ENCODE measurements at regions not wholly inside any gene's neighbourhood (a gene's known extent, or its start where the extent isn't known, plus 50 kb on each side); places are given as distances from the start of the nearest gene placed in this dataset.
"Not testable (repeated sequence)": the region's sequence is repeated elsewhere in the genome, so short reads cannot be mapped to it uniquely, and the experiment has no call there.

GRCh38 chr13:50744116-50744660, 99.3 kb downstream of the DLEU7 start:
- H3K4me3 ChIP-seq = no peak overlapping the region
- no peak for ATAC-seq
- no peaks in the 10 kb centered on the region for H3K36me3 ChIP-seq
- no peaks in the 10 kb centered on the region for H3K4me1 ChIP-seq
- TF ChIP-seq, protein P1, sequence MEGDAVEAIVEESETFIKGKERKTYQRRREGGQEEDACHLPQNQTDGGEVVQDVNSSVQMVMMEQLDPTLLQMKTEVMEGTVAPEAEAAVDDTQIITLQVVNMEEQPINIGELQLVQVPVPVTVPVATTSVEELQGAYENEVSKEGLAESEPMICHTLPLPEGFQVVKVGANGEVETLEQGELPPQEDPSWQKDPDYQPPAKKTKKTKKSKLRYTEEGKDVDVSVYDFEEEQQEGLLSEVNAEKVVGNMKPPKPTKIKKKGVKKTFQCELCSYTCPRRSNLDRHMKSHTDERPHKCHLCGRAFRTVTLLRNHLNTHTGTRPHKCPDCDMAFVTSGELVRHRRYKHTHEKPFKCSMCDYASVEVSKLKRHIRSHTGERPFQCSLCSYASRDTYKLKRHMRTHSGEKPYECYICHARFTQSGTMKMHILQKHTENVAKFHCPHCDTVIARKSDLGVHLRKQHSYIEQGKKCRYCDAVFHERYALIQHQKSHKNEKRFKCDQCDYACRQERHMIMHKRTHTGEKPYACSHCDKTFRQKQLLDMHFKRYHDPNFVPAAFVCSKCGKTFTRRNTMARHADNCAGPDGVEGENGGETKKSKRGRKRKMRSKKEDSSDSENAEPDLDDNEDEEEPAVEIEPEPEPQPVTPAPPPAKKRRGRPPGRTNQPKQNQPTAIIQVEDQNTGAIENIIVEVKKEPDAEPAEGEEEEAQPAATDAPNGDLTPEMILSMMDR (IDR thresholded peaks at IDR 0.05) = no peak
- H3K9me3 ChIP-seq = peaks cover 0 to 8% (median 0%) of the 10 kb centered on the region in 11 donors
- intact Hi-C loops (cut with DNase I) = no loop called here
- DNase-seq = no peak
- no peaks in the 10 kb centered on the region for H3K27me3 ChIP-seq
- 93 to 97% methylated on average over 6 of the region's 6 CpGs for WGBS, 2 donors
- H3K27ac ChIP-seq = no peak overlapping the region

DNA sequence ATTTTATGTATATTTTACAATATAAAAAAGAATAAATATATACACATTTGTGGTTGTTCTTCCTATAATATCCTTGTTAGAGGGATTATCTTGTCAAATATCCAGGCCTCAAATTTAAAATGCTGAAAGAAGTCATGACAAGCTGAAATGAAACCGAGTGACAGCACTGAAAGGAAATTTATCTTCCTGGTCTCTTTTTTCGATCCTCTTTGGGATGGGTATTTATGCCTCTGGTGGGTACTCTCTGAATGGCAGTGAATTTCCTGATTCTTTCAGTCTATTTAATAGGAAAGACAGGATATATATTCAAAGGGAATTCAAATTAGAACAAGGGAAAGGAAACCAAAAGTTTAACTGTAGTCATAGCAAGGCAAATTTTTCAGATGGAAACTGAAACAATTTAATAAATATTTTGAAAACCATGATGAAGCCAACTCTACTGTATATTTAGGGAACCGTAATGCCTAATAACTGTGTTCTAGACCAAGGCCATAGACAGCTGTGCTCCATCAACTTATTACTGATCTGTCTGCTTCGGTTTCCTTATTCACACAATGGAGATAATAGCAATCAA, 97.9 kb downstream of the DLEU7 start:
- ATAC-seq = no peak
- Histone ChIP-seq H3K36me3 (no peaks in the 10 kb centered on the region), H3K9me3 (peaks cover 0 to 14% (median 0%) of the 10 kb centered on the region in 11 donors), H3K4me1 (no peaks in the 10 kb centered on the region), H3K4me3 (no peak overlapping the region), H3K27ac (no peak overlapping the region), H3K27me3 (no peaks in the 10 kb centered on the region)
- TF ChIP-seq, protein P1 (IDR thresholded peaks at IDR 0.05) = no peak
- DNase-seq = no peak
- WGBS, 2 donors = 76 to 85% methylated on average over 4 of the region's 4 CpGs
- intact Hi-C loops (cut with DNase I) = no loop called here

DNA sequence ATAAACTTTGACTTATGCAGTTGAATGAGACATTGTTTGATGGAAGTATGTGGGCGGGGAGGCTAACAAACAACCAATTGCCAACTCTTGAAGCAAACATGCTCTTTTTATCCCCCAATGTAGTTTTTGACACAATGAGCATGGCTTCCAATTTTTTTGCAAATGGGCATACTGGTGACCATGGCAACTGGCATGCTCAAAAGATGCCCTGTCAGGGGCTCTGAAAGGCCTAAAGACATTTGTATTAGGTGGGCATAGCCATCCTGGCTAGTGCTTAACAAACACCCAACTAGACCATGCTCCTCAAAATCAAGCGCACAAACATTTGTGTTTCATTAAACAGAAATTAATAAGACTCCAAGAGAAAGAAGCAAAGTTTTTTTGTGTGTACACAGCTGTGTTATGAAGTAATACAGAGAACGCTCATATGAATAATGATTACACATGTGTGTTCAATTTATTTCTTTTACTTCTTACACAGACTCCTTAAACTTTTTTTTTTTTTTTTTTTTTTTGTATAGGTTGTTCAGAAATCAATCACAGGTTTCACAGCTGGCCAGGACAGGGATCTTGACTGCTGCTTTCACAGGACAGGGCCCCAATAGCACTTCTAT, 95.6 kb downstream of the DLEU7 start:
- peaks cover 0 to 7% (median 0%) of the 10 kb centered on the region in 11 donors for H3K9me3 ChIP-seq
- intact Hi-C loops (cut with DNase I) = no loop called here
- WGBS, 2 donors = 63 to 77% methylated on average over 3 of the region's 3 CpGs

DNA sequence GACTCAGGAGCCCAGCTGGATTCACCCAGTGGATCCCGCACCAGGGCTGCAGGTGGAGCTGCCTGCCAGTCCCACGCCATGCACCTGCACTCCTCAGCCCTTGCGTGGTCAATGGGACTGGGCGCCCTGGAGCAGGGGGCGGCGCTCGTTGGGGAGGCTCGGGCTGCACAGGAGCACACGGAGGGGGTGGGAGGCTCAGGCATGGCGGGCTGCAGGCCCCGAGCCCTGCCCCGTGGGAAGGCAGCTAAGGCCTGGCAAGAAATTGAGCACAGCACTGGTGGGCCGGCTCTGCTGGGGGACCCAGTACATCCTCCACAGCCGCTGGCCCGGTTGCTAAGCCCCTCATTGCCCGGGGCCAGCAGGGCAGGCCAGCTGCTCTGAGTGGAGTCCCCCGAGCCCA, 90.3 kb downstream of the DLEU7 start:
- H3K4me3 ChIP-seq; intact Hi-C loops (cut with DNase I); H3K27me3 ChIP-seq; ATAC-seq; H3K36me3 ChIP-seq; DNase-seq; H3K4me1 ChIP-seq; H3K27ac ChIP-seq: not testable (repeated sequence)
- peaks cover 0 to 14% (median 0%) of the 10 kb centered on the region in 11 donors for H3K9me3 ChIP-seq
- 86 to 93% methylated on average over 10 to 17 of the region's 17 CpGs for WGBS, 2 donors

More for the DNA sequence above, 95.6 kb downstream of the DLEU7 start:
- H3K4me3 ChIP-seq = no peak overlapping the region
- TF ChIP-seq, protein P1 (IDR thresholded peaks at IDR 0.05) = no peak
- H3K27me3 ChIP-seq = no peaks in the 10 kb centered on the region
- H3K4me1 ChIP-seq = no peaks in the 10 kb centered on the region
- no peak overlapping the region for H3K27ac ChIP-seq
- no peak for DNase-seq
- no peaks in the 10 kb centered on the region for H3K36me3 ChIP-seq
- no peak for ATAC-seq

GRCh38 chr13:50755862-50756685, 87.4 kb downstream of the DLEU7 start:
- intact Hi-C loops (cut with DNase I); ATAC-seq: not testable (repeated sequence)
- 61 to 74% methylated on average over 8 of the region's 8 CpGs for WGBS, 2 donors

More at GRCh38 chr13:50755862-50756685, 87.4 kb downstream of the DLEU7 start:
- not testable (repeated sequence) for H3K4me3 ChIP-seq, H3K4me1 ChIP-seq, H3K36me3 ChIP-seq, H3K27me3 ChIP-seq, DNase-seq, H3K27ac ChIP-seq
- peaks cover 0 to 13% (median 0%) of the 10 kb centered on the region in 11 donors for H3K9me3 ChIP-seq
